Prostate gland (tissue), 2 donors: ENCODE measurements at regions not wholly inside any gene's neighbourhood (a gene's known extent, or its start where the extent isn't known, plus 50 kb on each side); places are given as distances from the start of the nearest gene placed in this dataset.
A peak's percentile ranks its signal among the peaks of the same experiment; 100 is the strongest.
"Not testable (repeated sequence)": the region's sequence is repeated elsewhere in the genome, so short reads cannot be mapped to it uniquely, and the experiment has no call there.

Experiments used
- DNase-seq: peaks from one replicate; pipeline ENCODE4 v3.0.0-alpha.2; 2019; ENCODE audit warnings: low spot score
- H3K27ac ChIP-seq, 2 donors: fragments of 200-600 bp; sonication (generic); 2 replicates each; pipeline ENCODE4 v1.5.1; 2017 to 2019
- H3K27me3 ChIP-seq: fragments of 200-600 bp; sonication (generic); replicated peaks from 2 replicates; pipeline ENCODE4 v1.5.1; 2019; ENCODE audit not compliant: insufficient read depth
- H3K36me3 ChIP-seq, 2 donors: fragments of 200-600 bp; sonication (generic); 1 replicate in 1 of 2; 2 replicates in 1 of 2; pipeline versions ENCODE4 v1.5.1 to v1.8.1; 2017 to 2019
- H3K4me1 ChIP-seq: fragments of 200-600 bp; sonication (generic); replicated peaks from 2 replicates; pipeline ENCODE4 v1.5.1; 2019
- H3K4me3 ChIP-seq, 2 donors: fragments of 200-600 bp; sonication (generic); 2 replicates each; pipeline ENCODE4 v1.5.1; 2017 to 2019
- H3K9me3 ChIP-seq: fragments of 200-600 bp; sonication (generic); 2 replicates; pipeline ENCODE4 v1.5.1; 2017
- CTCF ChIP-seq, 4 experiments: fragments of 200-600 bp in 2 of 4; fragments of 450-650 bp in 2 of 4; sonication (generic) in 2 of 4; IDR thresholded peaks; 1 replicate in 3 of 4; 2 replicates in 1 of 4; pipeline ENCODE4 v1.5.1; 2016 to 2019; ENCODE audit warnings: antibody characterized with exemption in 4 of 4, mild to moderate bottlenecking in 2 of 4, moderate library complexity in 2 of 4
- POLR2A ChIP-seq: fragments of 450-650 bp; IDR thresholded peaks from one replicate; pipeline ENCODE4 v1.6.1; 2016; ENCODE audit warnings: antibody characterized with exemption, mild to moderate bottlenecking
- POLR2AphosphoS5 ChIP-seq: sonication (generic); formaldehyde crosslinking; IDR thresholded peaks from one replicate; pipeline ENCODE4 v1.6.1; 2017; ENCODE audit warnings: antibody characterized with exemption
- WGBS: methylation state at CpG from one replicate; pipeline ENCODE4 v1.1.5; 2018; 5-methylcytosine and 5-hydroxymethylcytosine counted together
- intact Hi-C: fragments of 100-400 bp; cut with DNase I; formaldehyde crosslinking; loops from one replicate; pipeline ENCODE4 v1.14.2; 2022

GRCh38 chr12:104888481-104888880 is 69.6 kb downstream of the SLC41A2 start:
- Histone ChIP-seq H3K4me3 (no peak overlapping the region), H3K4me1 (no peaks in the 10 kb centered on the region), H3K27ac (no peak overlapping the region), H3K36me3 (no peaks in the 10 kb centered on the region), H3K27me3 (no peaks in the 10 kb centered on the region), H3K9me3 (no peaks in the 10 kb centered on the region)
- intact Hi-C loops = no loop called here
- 86% methylated on average over 2 of the region's 2 CpGs for WGBS
- TF ChIP-seq CTCF (IDR thresholded peaks at IDR 0.05) (no peak), POLR2AphosphoS5 (no peak), POLR2A (no peak)
- no peak for DNase-seq

DNA sequence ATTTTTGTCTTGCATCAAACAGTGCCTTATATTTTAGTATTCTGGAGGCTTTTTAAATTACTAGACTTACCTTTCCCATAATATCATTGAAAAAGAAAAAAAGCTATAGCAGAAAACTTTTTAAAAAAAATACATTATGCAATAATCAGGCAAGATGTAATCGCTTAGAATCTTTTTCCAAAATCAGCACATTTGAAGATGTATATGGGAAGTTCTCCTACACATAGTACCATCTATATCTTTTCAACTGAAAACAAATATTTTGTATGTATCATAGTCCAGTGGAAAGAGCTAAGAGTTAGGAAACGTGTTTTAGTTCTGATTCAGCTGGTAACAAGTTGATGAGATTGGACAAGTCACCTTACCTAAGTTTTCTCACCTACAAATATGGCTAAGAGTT is 70.6 kb downstream of the SLC41A2 start:
- Histone ChIP-seq H3K4me1 (no peaks in the 10 kb centered on the region), H3K9me3 (no peaks in the 10 kb centered on the region), H3K27me3 (no peaks in the 10 kb centered on the region), H3K27ac (no peak overlapping the region), H3K36me3 (no peaks in the 10 kb centered on the region), H3K4me3 (no peak overlapping the region)
- DNase-seq = no peak
- WGBS = 88% methylated on average over 2 of the region's 2 CpGs
- intact Hi-C loops = no loop called here
- TF ChIP-seq CTCF (IDR thresholded peaks at IDR 0.05) = no peak
- TF ChIP-seq POLR2A = no peak
- TF ChIP-seq POLR2AphosphoS5 = no peak

DNA sequence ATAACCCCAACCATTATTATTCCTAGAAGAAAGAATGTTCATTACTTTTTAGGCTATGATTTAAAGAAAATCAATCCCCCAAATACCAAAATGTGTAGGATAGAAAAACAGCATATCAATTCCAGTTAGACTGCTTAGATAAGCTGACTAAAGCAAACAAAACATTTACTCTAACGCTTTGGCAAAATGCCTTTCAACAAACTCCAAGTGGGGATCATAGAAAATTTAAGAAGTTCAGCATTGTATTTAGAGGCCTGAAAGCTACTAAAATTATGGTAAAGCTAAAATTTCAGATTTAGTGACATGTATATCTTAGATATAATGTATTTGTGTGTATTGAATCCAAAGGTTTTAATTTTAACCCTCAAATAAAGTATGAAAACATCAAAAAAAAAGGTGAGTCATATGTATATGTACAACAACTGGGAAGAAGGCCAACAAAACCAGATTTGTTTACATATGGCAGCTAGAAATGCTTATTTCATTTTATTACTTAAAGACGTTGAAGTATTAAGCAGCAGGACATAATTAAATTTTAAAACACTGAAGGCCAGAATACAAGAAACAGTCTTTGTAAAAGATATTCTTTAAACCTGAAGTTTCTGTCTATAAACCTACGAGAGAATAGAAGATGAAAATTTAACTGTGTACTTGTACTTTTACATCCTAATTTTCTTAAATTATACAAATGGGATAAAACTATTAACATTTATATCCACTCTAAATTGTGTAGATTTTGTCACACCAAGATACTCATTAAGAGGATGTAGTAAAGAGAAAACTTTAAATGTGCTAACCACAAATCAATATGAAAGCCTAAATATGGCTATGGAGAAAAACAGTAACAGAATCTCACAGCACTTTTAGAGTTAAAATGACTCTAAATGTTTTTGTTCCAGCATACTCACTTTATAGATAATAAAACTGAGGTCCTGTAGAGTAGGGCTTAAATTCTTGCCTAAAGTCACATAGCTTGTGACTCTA is 71.4 kb downstream of the SLC41A2 start:
- no peak for TF ChIP-seq CTCF (IDR thresholded peaks at IDR 0.05)
- TF ChIP-seq POLR2AphosphoS5 = no peak
- no peak for TF ChIP-seq POLR2A
- intact Hi-C loops = no loop called here
- H3K9me3 ChIP-seq = no peaks in the 10 kb centered on the region

DNA sequence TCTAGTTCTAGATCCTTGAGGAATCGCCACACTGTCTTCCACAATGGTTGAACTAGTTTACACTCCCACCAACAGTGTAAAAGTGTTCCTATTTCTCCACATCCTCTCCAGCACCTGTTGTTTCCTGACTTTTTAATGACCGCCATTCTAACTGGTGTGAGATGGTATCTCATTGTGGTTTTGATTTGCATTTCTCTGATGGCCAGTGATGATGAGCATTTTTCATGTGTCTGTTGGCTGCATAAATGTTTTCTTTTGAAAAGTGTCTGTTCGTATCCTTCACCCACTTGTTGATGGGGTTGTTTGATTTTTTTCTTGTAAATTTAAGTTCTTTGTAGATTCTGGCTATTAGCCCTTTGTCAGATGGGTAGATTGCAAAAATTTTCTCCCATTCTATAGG is 79.2 kb downstream of the SLC41A2 start:
- WGBS = 92% methylated on average over 3 of the region's 3 CpGs
- not testable (repeated sequence) for H3K36me3 ChIP-seq
- intact Hi-C loops = loop anchor here (5.0 to 10.0 kb wide), 3 partner anchors 176 to 677 kb away; no protein-coding TSS in a partner anchor

More for the DNA sequence above, 71.4 kb downstream of the SLC41A2 start:
- no peak overlapping the region for H3K4me3 ChIP-seq
- no peaks in the 10 kb centered on the region for H3K36me3 ChIP-seq
- no peaks in the 10 kb centered on the region for H3K27me3 ChIP-seq
- no peak for DNase-seq
- 45% methylated on average over 3 of the region's 3 CpGs for WGBS
- H3K4me1 ChIP-seq = no peaks in the 10 kb centered on the region
- no peak overlapping the region for H3K27ac ChIP-seq

GRCh38 chr12:104877103-104877705 is 80.9 kb downstream of the SLC41A2 start:
- Histone ChIP-seq H3K9me3 (no peaks in the 10 kb centered on the region), H3K4me3 (no peak overlapping the region), H3K27ac (no peak overlapping the region), H3K4me1 (no peaks in the 10 kb centered on the region), H3K27me3 (no peaks in the 10 kb centered on the region), H3K36me3 (no peaks in the 10 kb centered on the region)
- intact Hi-C loops = loop anchor here (5.0 to 10.0 kb wide), 3 partner anchors 178 to 675 kb away; no protein-coding TSS in a partner anchor
- peak; percentile 22 to 75 (median 47) for TF ChIP-seq CTCF (IDR thresholded peaks at IDR 0.05)
- TF ChIP-seq POLR2A = no peak
- WGBS = 73% methylated on average over 3 of the region's 3 CpGs
- peak; percentile 19 for DNase-seq

More for the DNA sequence above, 79.2 kb downstream of the SLC41A2 start:
- not testable (repeated sequence) for H3K27ac ChIP-seq, H3K27me3 ChIP-seq, H3K9me3 ChIP-seq, H3K4me3 ChIP-seq, H3K4me1 ChIP-seq, DNase-seq
